Lower lobe of right lung (tissue), 2 donors: ENCODE measurements at regions not wholly inside any gene's neighbourhood (a gene's known extent, or its start where the extent isn't known, plus 50 kb on each side); places are given as distances from the start of the nearest gene placed in this dataset.

Source experiments
- ATAC-seq, 2 donors: fragments of 200-7000 bp; cut with Tn5 transposase; one replicate each; pipeline ENCODE4 v1.9.1; 2020 to 2022; ENCODE audit warnings: mild to moderate bottlenecking in 2 of 2, moderate library complexity in 2 of 2
- DNase-seq: peaks from one replicate; pipeline ENCODE4 v3.0.0-alpha.2; 2020
- H3K27ac ChIP-seq: fragments of 200-600 bp; one replicate; pipeline ENCODE4 v1.8.0; 2022
- H3K27me3 ChIP-seq: fragments of 200-600 bp; one replicate; pipeline ENCODE4 v1.8.0; 2022; ENCODE audit warnings: low read depth
- H3K36me3 ChIP-seq: fragments of 200-600 bp; one replicate; pipeline ENCODE4 v1.8.0; 2022; ENCODE audit warnings: mild to moderate bottlenecking
- H3K4me1 ChIP-seq: fragments of 200-600 bp; one replicate; pipeline ENCODE4 v1.8.0; 2022
- H3K4me3 ChIP-seq: fragments of 200-600 bp; one replicate; pipeline ENCODE4 v1.8.0; 2022; ENCODE audit warnings: mild to moderate bottlenecking
- H3K9me3 ChIP-seq: fragments of 200-600 bp; one replicate; pipeline ENCODE4 v1.8.0; 2022
- CTCF ChIP-seq: fragments of 200-600 bp; IDR thresholded peaks from one replicate; pipeline ENCODE4 v1.8.0; 2022; ENCODE audit warnings: antibody characterized with exemption, mild to moderate bottlenecking
- intact Hi-C: fragments of 100-400 bp; cut with DNase I; formaldehyde crosslinking; loops from one replicate; pipeline ENCODE4 v1.11.0; 2022
- donor health status: DM: no; HTN: yes; CAD: no; lungs with severe emphysema.

- intact Hi-C loops: no loop called here
- Histone ChIP-seq H3K9me3 (no peaks in the 10 kb centered on the region), H3K4me3 (no peak overlapping the region), H3K27me3 (no peaks in the 10 kb centered on the region), H3K27ac (no peak overlapping the region), H3K4me1 (no peaks in the 10 kb centered on the region), H3K36me3 (no peaks in the 10 kb centered on the region)
- DNase-seq (no peak), ATAC-seq (no peak)
- no peak for TF ChIP-seq CTCF
Observed at GRCh38 chr3:34305266-34305665, 506.8 kb downstream of the PDCD6IP start.

- H3K9me3 ChIP-seq: no peaks in the 10 kb centered on the region
- H3K4me1 ChIP-seq: no peaks in the 10 kb centered on the region
- intact Hi-C loops: no loop called here
- H3K27ac ChIP-seq: no peak overlapping the region
- no peak for TF ChIP-seq CTCF
- H3K4me3 ChIP-seq: no peak overlapping the region
- no peaks in the 10 kb centered on the region for H3K27me3 ChIP-seq
- DNase-seq (no peak), ATAC-seq (no peak)
- no peaks in the 10 kb centered on the region for H3K36me3 ChIP-seq
Observed at GRCh38 chr3:34312684-34313083, 514.3 kb downstream of the PDCD6IP start.

GRCh38 chr3:34319881-34320280, 521.5 kb downstream of the PDCD6IP start:
- intact Hi-C loops: no loop called here
- Histone ChIP-seq H3K36me3 (no peaks in the 10 kb centered on the region), H3K27ac (no peak overlapping the region), H3K27me3 (no peaks in the 10 kb centered on the region), H3K9me3 (no peaks in the 10 kb centered on the region), H3K4me1 (no peaks in the 10 kb centered on the region), H3K4me3 (no peak overlapping the region)
- DNase-seq: no peak
- ATAC-seq: no peak
- TF ChIP-seq CTCF: no peak

DNA sequence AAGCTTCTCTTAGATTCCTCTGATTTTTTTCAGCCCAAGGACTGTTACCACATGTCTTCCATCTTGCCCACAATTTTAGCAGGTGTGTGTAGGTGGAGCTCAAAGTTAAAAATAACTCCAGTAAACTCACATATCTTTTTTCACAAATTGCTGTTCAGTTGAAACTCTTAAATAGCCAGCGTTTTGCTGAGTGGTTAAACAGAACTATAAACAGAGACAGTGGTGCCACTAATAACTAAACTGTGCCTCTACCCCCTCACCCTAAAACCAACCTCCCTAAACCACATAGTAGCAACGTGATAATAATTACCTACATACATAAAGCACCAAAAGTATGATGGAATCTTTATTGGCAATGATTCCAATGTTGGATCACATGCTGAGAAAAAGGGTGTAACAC, 525.1 kb downstream of the PDCD6IP start:
- H3K4me3 ChIP-seq: no peak overlapping the region
- DNase-seq (no peak), ATAC-seq (no peak)
- H3K36me3 ChIP-seq: no peaks in the 10 kb centered on the region
- intact Hi-C loops: no loop called here
- TF ChIP-seq CTCF: no peak
- no peaks in the 10 kb centered on the region for H3K4me1 ChIP-seq
- H3K27ac ChIP-seq: no peak overlapping the region
- H3K27me3 ChIP-seq: no peaks in the 10 kb centered on the region
- no peaks in the 10 kb centered on the region for H3K9me3 ChIP-seq

DNA sequence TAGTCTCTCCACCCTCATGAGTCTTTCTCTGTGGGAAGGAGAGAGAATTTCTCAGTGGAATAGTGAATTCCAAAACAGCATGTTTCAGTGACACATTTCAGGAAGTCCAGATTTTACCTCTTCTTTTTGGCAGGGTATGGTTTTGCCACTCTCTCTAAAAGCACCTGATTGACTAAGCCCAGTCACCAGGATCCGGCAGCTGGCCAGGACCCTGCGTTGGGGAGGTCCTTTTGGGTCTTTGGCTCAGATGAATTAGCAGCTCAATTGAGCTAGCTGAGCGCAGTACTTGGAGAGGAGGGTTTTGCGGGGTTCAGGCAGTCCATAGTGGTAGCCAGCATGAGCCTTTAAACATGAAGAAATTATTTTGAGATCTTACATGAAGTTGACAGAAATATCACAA, 548.2 kb downstream of the PDCD6IP start:
- intact Hi-C loops: no loop called here
- no peak for ATAC-seq
- Histone ChIP-seq H3K27me3 (no peaks in the 10 kb centered on the region), H3K4me1 (no peaks in the 10 kb centered on the region), H3K36me3 (no peaks in the 10 kb centered on the region), H3K27ac (no peak overlapping the region), H3K9me3 (no peaks in the 10 kb centered on the region), H3K4me3 (no peak overlapping the region)
- TF ChIP-seq CTCF: no peak
- DNase-seq: no peak
